Activated naive CD8-positive, alpha-beta T cell treated with anti-CD3 and anti-CD28 coated beads, Interleukin-2, amount 10 ng/mL, durations not matched to agents 7 days and 5 days (primary cell): ENCODE measurements at regions not wholly inside any gene's neighbourhood (a gene's known extent, or its start where the extent isn't known, plus 50 kb on each side); places are given as distances from the start of the nearest gene placed in this dataset.
A peak's percentile ranks its signal among the peaks of the same experiment; 100 is the strongest.
"Not testable (repeated sequence)": the region's sequence is repeated elsewhere in the genome, so short reads cannot be mapped to it uniquely, and the experiment has no call there.

Experiments
- ATAC-seq: fragments of 150-1000 bp; cut with Tn5 transposase; one replicate; pipeline ENCODE4 v1.10.0; 2021; ENCODE audit warnings: low read depth, moderate library complexity
- POLR2A ChIA-PET: fragments of 350-600 bp; sonication (Branson Sonifier 250); formaldehyde crosslinking; loops from one replicate; lab custom pipeline; 2021; ENCODE audit warnings: antibody characterized with exemption; lab: Charles Lee
- DNase-seq: peaks from one replicate; pipeline ENCODE4 v3.0.0; 2021
- H3K27ac Mint-ChIP-seq: one replicate; pipeline ENCODE4 v1.8.0; 2022; ENCODE audit warnings: mild to moderate bottlenecking, mixed read lengths
- H3K27me3 Mint-ChIP-seq: one replicate; pipeline ENCODE4 v1.8.0; 2022; ENCODE audit warnings: mild to moderate bottlenecking, moderate library complexity, mixed read lengths
- H3K36me3 Mint-ChIP-seq: one replicate; pipeline ENCODE4 v1.8.0; 2021; ENCODE audit warnings: mild to moderate bottlenecking, mixed read lengths
- H3K4me1 Mint-ChIP-seq: one replicate; pipeline ENCODE4 v1.8.0; 2021; ENCODE audit warnings: mixed read lengths
- H3K4me3 Mint-ChIP-seq: one replicate; pipeline ENCODE4 v1.8.0; 2022; ENCODE audit warnings: mild to moderate bottlenecking, moderate library complexity, mixed read lengths
- H3K9me3 Mint-ChIP-seq: one replicate; pipeline ENCODE4 v1.8.0; 2021; ENCODE audit warnings: mixed read lengths

DNA sequence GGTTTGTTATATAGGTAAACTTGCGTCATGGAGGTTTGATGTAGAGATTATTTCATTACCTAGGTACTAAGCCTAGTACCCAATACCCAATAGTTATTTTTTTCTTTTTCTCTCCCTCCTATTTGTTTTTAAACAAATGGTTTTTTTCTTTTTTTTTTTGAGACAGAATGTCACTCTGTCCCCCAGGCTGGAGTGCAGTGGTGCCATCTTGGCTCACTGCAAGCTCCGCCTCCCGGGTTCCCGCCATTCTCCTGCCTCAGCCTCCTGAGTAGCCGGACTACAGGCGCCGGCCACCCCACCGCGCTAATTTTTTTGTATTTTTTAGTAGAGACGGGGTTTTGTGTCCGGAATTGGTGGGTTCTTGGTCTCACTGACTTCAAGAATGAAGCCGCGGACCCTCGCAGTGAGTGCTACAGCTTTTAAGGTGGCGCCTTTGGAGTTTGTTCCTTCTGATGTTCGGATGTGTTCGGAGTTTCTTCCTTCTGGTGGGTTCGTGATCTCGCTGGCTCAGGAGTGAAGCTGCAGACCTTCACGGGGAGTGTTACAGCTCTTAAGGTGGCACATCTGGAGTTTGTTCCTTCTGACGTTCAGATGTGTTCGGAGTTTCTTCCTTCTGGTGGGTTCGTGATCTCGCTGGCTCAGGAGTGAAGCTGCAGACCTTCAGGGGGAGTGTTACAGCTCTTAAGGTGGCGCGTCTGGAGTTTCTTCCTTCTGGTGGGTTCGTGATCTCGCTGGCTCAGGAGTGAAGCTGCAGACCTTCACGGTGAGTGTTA, 243.7 kb downstream of the PLA2G4A start:
- DNase-seq: peak; percentile 33
- not testable (repeated sequence) for H3K27me3 Mint-ChIP-seq, H3K9me3 Mint-ChIP-seq, H3K4me1 Mint-ChIP-seq, H3K36me3 Mint-ChIP-seq
- Mint-ChIP-seq H3K27ac (peak overlapping the region; percentile 96), H3K4me3 (peak overlapping the region; percentile 91)
- POLR2A ChIA-PET: interaction anchor here (0.7 to 2.0 kb wide), 4 partner anchors 20 to 697 kb away, joined by 3 to 7 read pairs (median 4); partner anchors contain the start of gene TPR
- peak; percentile 58 for ATAC-seq

DNA sequence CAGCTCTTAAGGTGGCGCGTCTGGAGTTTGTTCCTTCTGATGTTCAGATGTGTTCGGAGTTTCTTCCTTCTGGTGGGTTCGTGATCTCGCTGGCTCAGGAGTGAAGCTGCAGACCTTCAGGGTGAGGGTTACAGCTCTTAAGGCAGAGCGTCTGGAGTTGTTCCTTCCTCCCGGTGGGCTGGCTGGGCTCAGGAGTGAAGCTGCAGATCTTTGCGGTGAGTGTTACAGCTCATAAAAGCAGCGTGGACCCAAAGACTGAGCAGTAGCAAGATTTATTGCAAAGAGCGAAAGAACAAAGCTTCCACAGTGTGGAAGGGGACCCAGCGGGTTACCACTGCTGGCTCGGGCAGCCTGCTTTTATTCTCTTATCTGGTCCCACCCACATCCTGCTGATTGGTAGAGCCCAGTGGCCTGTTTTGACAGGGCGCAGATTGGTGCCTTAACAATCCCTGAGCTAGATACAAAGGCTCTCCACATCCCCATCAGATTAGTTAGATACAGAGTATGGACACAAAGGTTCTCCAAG, 244.3 kb downstream of the PLA2G4A start:
- H3K36me3 Mint-ChIP-seq, H3K27me3 Mint-ChIP-seq, ATAC-seq, H3K9me3 Mint-ChIP-seq, H3K4me1 Mint-ChIP-seq: not testable (repeated sequence)
- POLR2A ChIA-PET: interaction anchor here (0.7 to 2.0 kb wide), 3 partner anchors 19 to 698 kb away, joined by 3 to 7 read pairs (median 4); partner anchors contain the start of gene TPR
- Mint-ChIP-seq H3K4me3 (peak overlapping the region; percentile 91), H3K27ac (peak overlapping the region; percentile 96)
- peak; percentile 37 for DNase-seq

DNA sequence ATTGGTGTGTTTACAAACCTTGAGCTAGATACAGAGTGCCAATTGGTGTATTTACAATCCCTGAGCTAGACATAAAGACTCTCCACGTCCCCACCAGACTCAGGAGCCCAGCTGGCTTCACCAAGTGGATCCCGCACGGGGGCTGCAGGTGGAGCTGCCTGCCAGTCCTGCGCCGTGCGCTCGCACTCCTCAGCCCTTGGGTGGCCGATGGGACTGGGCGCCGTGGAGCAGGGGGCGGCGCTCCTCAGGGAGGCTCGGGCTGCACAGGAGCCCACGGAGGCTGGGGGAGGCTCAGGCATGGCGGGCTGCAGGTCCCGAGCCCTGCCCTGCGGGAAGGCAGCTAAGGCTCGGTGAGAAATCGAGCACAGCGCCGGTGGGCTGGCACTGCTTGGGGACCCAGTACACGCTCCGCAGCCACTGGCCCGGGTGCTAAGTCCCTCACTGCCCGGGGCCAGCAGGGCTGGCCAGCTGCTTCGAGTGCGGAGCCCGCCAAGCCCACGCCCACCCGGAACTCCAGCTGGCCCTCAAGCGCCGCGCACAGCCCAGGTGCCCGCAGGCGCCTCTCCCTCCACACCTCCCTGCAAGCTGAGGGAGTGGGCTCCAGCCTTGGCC, 245.0 kb downstream of the PLA2G4A start:
- peak overlapping the region; percentile 91 for H3K4me3 Mint-ChIP-seq
- not testable (repeated sequence) for H3K4me1 Mint-ChIP-seq, H3K36me3 Mint-ChIP-seq, DNase-seq, H3K9me3 Mint-ChIP-seq, ATAC-seq, H3K27me3 Mint-ChIP-seq
- H3K27ac Mint-ChIP-seq: peak overlapping the region; percentile 96
- POLR2A ChIA-PET: interaction anchor here (2.0 kb wide), 1 partner anchor 19 kb away, joined by 7 read pairs; no protein-coding TSS in a partner anchor

DNA sequence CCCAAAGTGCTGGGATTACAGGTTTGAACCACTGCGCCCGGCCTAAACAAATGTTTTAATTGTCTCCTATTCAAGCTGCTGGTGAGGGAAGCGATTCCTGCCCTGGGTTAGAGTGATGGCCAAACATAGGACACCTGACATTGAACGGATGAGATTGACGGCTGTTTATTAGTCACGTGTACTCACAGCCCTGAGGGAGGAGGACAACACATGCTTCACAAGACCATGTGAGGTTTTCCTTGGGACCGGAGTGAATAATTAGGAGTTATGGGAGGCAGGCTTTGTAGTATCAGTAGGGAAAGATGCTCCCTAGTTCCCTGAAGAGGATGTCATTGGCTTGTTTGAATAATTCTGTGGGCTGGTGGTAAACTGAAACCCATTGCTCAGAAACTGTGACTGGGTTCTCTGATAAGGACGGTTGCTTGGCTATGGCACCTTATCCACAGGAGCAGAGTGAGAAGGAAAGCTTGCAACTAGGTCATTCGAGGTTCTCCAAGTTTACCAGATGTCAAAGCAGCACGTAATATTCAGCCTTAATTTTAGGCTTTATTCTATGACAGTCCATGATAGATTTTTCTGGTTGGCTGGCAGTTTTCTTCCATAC, 245.8 kb downstream of the PLA2G4A start:
- ATAC-seq: no peak
- POLR2A ChIA-PET: no interaction called here
- DNase-seq: no peak
- peaks cover 6% of the 10 kb centered on the region for H3K36me3 Mint-ChIP-seq
- no peak overlapping the region for H3K27ac Mint-ChIP-seq
- H3K4me1 Mint-ChIP-seq: peaks cover 2% of the 10 kb centered on the region
- H3K27me3 Mint-ChIP-seq: no peaks in the 10 kb centered on the region
- no peaks in the 10 kb centered on the region for H3K9me3 Mint-ChIP-seq
- no peak overlapping the region for H3K4me3 Mint-ChIP-seq

DNA sequence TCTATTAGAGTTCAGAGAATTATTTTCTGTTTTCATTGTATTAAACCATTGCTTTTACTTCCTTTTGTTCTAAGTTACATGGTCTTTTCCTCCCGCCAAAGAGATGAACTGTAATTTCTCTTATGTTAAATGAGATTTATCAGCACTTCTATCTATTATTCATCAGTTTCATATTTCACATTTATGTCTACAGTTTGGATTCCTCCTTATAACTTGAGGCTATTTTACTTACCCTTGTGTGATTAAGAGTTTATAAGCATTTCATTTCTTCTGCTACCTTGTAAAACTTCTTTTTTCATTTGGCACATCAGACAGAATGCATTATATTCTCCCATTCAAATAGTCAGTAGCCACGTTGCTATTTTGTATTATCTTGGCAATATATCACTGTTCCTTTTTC, 248.2 kb downstream of the PLA2G4A start:
- H3K4me3 Mint-ChIP-seq: no peak overlapping the region
- no peaks in the 10 kb centered on the region for H3K27me3 Mint-ChIP-seq
- peaks cover 2% of the 10 kb centered on the region for H3K4me1 Mint-ChIP-seq
- DNase-seq (no peak), ATAC-seq (no peak)
- POLR2A ChIA-PET: no interaction called here
- no peak overlapping the region for H3K27ac Mint-ChIP-seq
- no peaks in the 10 kb centered on the region for H3K9me3 Mint-ChIP-seq
- peaks cover 6% of the 10 kb centered on the region for H3K36me3 Mint-ChIP-seq

DNA sequence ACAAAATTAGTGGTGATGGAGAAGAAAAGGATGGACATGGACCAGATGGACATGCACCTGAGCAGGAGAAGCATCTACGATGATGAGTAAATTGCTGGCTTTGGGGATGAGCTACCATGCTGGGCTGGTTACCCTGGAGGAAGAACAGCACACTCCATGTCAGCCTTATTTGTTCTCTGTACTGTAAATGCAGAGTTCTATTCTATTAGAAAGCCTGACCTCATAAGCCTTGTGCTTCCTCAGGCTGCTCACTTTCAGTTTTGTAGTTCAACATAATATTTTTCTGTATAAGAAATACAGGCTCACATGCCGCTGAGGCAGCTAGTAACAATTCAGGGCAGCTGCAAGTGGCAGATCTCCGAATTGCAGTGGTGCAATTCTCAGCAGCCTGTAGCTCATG, 249.6 kb downstream of the PLA2G4A start:
- no peak overlapping the region for H3K27ac Mint-ChIP-seq
- ATAC-seq: no peak

DNA sequence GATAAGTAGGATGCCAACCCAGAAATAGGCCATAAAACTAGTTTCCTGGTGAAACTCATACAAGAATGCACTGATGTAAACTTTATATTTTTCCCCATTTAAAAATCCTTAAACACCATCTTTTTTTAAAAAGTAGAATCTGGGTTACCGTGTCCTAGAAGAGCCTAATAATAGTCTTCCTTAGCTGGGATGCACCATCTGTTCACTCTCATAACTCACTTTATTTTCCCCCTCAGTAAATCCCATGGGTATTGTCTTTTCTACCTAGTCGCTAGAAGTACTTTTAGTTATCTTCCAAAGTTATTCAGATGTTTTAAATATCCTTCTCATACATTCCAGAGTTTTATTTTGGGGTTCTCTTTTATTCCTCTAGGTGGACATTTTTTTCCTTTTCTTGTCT, 250.2 kb downstream of the PLA2G4A start:
- Mint-ChIP-seq H3K4me1 (no peaks in the 10 kb centered on the region), H3K27ac (no peak overlapping the region), H3K4me3 (no peak overlapping the region), H3K36me3 (peaks cover 4% of the 10 kb centered on the region), H3K27me3 (no peaks in the 10 kb centered on the region), H3K9me3 (no peaks in the 10 kb centered on the region)
- ATAC-seq (no peak), DNase-seq (no peak)
- POLR2A ChIA-PET: no interaction called here

More for the DNA sequence above, 249.6 kb downstream of the PLA2G4A start:
- Mint-ChIP-seq H3K4me1 (peaks cover under 1% of the 10 kb centered on the region), H3K27me3 (no peaks in the 10 kb centered on the region), H3K36me3 (peaks cover 5% of the 10 kb centered on the region), H3K4me3 (no peak overlapping the region), H3K9me3 (no peaks in the 10 kb centered on the region)
- no peak for DNase-seq
- POLR2A ChIA-PET: no interaction called here

DNA sequence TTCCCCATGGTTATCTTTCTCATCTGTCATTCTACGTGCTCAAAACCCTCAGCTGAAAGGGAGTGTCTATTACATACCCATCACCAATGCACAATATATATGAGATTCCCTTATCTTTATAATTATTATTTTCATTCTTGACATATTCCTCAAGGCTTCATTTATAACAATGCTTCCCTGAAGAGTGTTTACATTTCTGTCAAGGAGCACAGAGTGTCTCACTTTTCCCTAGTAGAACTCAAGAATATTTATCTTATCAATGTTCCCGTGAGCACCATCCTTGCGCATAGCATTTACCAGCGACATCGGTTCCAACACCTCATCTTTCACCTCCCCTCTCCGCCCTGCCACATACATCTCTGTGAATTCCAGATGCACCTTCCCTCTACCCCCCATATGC, 250.6 kb downstream of the PLA2G4A start:
- POLR2A ChIA-PET: no interaction called here
- Mint-ChIP-seq H3K27ac (no peak overlapping the region), H3K27me3 (no peaks in the 10 kb centered on the region), H3K9me3 (no peaks in the 10 kb centered on the region), H3K4me3 (no peak overlapping the region), H3K4me1 (no peaks in the 10 kb centered on the region), H3K36me3 (peaks cover 4% of the 10 kb centered on the region)
- ATAC-seq: no peak
- no peak for DNase-seq

DNA sequence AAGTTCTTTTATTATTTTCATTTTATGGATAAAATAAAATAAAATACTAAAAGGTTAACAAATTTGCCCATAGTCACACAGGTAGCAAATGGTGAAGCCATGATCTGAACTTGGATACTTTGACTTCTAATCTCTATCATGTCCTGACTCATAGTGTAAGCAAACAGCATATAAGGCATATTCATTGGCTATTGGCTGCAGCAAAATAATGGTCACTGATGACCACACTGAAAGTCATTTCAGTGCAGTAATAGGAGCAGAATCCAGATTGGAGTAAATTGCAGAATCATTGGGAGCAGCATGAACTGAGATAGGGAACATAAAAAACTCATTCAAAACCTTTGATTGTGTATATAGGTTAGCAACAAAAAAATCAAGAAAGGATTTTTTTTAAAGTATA, 262.9 kb downstream of the PLA2G4A start:
- H3K4me3 Mint-ChIP-seq: no peak overlapping the region
- H3K9me3 Mint-ChIP-seq: peaks cover 5% of the 10 kb centered on the region
- no peaks in the 10 kb centered on the region for H3K27me3 Mint-ChIP-seq
- peaks cover 6% of the 10 kb centered on the region for H3K36me3 Mint-ChIP-seq
- H3K4me1 Mint-ChIP-seq: peaks cover 5% of the 10 kb centered on the region
- POLR2A ChIA-PET: interaction anchor here (1.5 kb wide), 1 partner anchor 19 kb away, joined by 7 read pairs; no protein-coding TSS in a partner anchor
- no peak overlapping the region for H3K27ac Mint-ChIP-seq
- ATAC-seq (no peak), DNase-seq (no peak)

DNA sequence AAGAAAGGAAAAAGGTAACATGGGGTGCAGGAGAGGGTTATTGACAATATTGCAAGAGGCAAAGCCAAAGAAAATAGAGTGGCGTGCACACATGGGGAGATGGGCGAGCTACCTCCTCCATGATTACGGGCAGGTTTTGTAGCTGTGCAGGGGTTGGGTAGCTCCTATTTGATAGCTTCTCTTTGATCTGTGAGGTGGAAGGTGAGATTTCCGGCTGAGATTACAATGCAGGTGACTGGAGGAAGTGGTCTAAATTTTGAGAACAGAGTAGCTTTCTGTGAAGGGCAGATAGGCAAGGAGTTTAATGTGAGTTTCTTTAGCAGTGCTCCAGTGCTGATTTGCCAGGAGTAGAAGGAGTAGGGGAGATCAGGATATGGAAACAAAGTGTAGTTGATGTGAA, 263.4 kb downstream of the PLA2G4A start:
- peak overlapping the region; percentile 22 for H3K27ac Mint-ChIP-seq
- POLR2A ChIA-PET: interaction anchor here (1.5 kb wide), 1 partner anchor 19 kb away, joined by 7 read pairs; no protein-coding TSS in a partner anchor
- H3K36me3 Mint-ChIP-seq: peaks cover 6% of the 10 kb centered on the region
- H3K27me3 Mint-ChIP-seq: no peaks in the 10 kb centered on the region
- H3K4me1 Mint-ChIP-seq: peaks cover 5% of the 10 kb centered on the region
- DNase-seq (no peak), ATAC-seq (peak; percentile 92)
- peaks cover 5% of the 10 kb centered on the region for H3K9me3 Mint-ChIP-seq
- H3K4me3 Mint-ChIP-seq: peak overlapping the region; percentile 36

DNA sequence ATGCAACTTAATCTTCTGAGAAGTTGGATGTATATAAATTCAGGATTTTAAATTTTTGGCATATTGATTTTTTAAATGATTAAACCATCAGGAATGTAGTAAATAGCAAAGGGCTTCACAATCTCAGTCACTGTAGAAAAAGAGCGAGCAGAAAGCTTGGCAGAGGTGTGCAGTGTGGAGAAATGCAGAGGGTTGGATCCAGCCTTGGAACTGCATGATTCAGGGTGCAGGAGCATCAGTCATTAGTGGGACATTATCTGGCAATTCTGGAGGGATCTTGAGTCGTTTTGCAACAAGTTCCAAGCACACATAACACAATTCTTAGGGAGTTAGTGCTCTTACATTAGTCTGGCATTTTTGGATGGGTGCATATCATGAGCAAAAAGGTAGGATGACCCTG, 267.9 kb downstream of the PLA2G4A start:
- no peak for ATAC-seq
- H3K4me1 Mint-ChIP-seq: peaks cover 5% of the 10 kb centered on the region
- H3K27me3 Mint-ChIP-seq: no peaks in the 10 kb centered on the region
- no peaks in the 10 kb centered on the region for H3K9me3 Mint-ChIP-seq
- H3K36me3 Mint-ChIP-seq: peaks cover 3% of the 10 kb centered on the region
- POLR2A ChIA-PET: no interaction called here
- no peak for DNase-seq
- no peak overlapping the region for H3K4me3 Mint-ChIP-seq
- no peak overlapping the region for H3K27ac Mint-ChIP-seq

DNA sequence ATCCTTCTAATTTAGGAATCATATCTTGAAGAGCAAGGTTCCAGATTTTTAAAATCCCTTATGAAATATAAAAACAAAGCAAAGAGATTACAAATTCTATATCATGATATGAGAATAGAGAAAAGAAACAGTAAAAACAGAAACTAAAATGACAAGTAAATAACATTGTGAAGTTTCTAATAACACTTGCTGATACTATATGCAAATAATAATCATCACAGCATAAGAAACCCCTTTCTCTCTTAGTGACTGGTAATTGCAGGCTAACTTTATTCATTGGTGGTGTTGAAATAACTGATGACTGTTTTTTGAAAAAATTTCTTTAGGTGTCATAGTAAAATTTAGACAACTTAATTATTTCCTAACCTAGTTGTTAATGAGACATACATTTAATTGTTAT, 281.6 kb downstream of the PLA2G4A start:
- H3K36me3 Mint-ChIP-seq: peaks cover 1% of the 10 kb centered on the region
- H3K27me3 Mint-ChIP-seq: peaks cover 2% of the 10 kb centered on the region
- H3K4me3 Mint-ChIP-seq: no peak overlapping the region
- ATAC-seq (no peak), DNase-seq (no peak)
- no peak overlapping the region for H3K27ac Mint-ChIP-seq
- POLR2A ChIA-PET: no interaction called here
- no peaks in the 10 kb centered on the region for H3K4me1 Mint-ChIP-seq
- no peaks in the 10 kb centered on the region for H3K9me3 Mint-ChIP-seq

DNA sequence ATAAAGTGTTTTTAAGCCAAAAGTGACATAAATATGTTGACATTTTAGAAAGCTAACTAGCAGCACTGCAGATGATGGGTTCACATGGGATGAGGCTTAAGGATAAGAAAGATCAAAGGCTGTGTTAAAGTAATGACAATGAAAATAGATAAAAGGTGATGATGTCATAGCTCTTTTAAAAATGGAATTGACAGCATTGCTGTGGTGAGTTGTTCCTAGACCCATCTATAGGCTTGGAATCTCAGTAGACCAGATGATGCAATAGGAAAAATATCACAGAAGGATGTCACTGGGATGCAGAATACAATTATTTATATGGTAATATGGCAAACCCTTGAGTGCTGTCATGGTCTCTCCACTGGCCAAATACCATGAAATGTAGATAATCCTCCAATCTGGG, 286.0 kb downstream of the PLA2G4A start:
- no peaks in the 10 kb centered on the region for H3K4me1 Mint-ChIP-seq
- POLR2A ChIA-PET: no interaction called here
- DNase-seq: no peak
- H3K4me3 Mint-ChIP-seq: no peak overlapping the region
- ATAC-seq: no peak
- no peak overlapping the region for H3K27ac Mint-ChIP-seq
- H3K36me3 Mint-ChIP-seq: no peaks in the 10 kb centered on the region
- H3K27me3 Mint-ChIP-seq: no peaks in the 10 kb centered on the region
- peaks cover 2% of the 10 kb centered on the region for H3K9me3 Mint-ChIP-seq
